ENCODE measurements at regions not wholly inside any gene's neighbourhood (a gene's known extent, or its start where the extent isn't known, plus 50 kb on each side); places are given as distances from the start of the nearest gene placed in this dataset.

DNA sequence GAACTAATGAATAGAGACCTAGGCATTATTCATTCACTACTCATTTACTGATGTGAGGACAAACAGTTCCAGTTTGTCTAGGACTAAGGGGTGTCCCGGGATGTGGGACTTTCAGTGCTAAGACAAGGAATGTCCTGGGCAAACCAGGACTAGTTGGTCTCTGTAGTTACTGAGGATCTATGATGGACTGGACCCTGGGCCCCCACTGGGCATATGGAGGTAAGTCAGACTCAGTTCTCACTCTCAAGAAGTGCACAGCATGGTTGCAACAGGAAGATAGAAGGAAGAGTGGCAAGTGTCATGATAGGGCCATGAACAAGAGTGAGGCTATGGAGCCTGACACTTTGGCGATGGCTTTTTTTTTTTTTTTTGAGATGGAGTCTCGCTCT, 128.2 kb downstream of the MYCN start:
- ATAC-seq = no peak
- TF ChIP-seq SNAI2 (CRISPR knock-in tag; IDR thresholded peaks at IDR 0.05) (no peak), ARNTL (CRISPR knock-in tag; IDR thresholded peaks at IDR 0.05; ENCODE audit: borderline replicate concordance, low read depth) (no peak), BACH2 (CRISPR knock-in tag; IDR thresholded peaks at IDR 0.05; ENCODE audit: borderline replicate concordance) (no peak), TCF4 (CRISPR knock-in tag; IDR thresholded peaks at IDR 0.05; ENCODE audit: borderline replicate concordance) (no peak), GLIS3 (CRISPR knock-in tag; IDR thresholded peaks at IDR 0.05) (no peak)
- TF ChIP-seq, protein P1, sequence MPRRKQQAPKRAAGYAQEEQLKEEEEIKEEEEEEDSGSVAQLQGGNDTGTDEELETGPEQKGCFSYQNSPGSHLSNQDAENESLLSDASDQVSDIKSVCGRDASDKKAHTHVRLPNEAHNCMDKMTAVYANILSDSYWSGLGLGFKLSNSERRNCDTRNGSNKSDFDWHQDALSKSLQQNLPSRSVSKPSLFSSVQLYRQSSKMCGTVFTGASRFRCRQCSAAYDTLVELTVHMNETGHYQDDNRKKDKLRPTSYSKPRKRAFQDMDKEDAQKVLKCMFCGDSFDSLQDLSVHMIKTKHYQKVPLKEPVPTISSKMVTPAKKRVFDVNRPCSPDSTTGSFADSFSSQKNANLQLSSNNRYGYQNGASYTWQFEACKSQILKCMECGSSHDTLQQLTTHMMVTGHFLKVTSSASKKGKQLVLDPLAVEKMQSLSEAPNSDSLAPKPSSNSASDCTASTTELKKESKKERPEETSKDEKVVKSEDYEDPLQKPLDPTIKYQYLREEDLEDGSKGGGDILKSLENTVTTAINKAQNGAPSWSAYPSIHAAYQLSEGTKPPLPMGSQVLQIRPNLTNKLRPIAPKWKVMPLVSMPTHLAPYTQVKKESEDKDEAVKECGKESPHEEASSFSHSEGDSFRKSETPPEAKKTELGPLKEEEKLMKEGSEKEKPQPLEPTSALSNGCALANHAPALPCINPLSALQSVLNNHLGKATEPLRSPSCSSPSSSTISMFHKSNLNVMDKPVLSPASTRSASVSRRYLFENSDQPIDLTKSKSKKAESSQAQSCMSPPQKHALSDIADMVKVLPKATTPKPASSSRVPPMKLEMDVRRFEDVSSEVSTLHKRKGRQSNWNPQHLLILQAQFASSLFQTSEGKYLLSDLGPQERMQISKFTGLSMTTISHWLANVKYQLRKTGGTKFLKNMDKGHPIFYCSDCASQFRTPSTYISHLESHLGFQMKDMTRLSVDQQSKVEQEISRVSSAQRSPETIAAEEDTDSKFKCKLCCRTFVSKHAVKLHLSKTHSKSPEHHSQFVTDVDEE (CRISPR knock-in tag; IDR thresholded peaks at IDR 0.05) = no peak
- TF ChIP-seq, protein P2, sequence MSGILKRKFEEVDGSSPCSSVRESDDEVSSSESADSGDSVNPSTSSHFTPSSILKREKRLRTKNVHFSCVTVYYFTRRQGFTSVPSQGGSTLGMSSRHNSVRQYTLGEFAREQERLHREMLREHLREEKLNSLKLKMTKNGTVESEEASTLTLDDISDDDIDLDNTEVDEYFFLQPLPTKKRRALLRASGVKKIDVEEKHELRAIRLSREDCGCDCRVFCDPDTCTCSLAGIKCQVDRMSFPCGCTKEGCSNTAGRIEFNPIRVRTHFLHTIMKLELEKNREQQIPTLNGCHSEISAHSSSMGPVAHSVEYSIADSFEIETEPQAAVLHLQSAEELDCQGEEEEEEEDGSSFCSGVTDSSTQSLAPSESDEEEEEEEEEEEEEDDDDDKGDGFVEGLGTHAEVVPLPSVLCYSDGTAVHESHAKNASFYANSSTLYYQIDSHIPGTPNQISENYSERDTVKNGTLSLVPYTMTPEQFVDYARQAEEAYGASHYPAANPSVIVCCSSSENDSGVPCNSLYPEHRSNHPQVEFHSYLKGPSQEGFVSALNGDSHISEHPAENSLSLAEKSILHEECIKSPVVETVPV (CRISPR knock-in tag; IDR thresholded peaks at IDR 0.05) = no peak
- TF ChIP-seq, protein P3, sequence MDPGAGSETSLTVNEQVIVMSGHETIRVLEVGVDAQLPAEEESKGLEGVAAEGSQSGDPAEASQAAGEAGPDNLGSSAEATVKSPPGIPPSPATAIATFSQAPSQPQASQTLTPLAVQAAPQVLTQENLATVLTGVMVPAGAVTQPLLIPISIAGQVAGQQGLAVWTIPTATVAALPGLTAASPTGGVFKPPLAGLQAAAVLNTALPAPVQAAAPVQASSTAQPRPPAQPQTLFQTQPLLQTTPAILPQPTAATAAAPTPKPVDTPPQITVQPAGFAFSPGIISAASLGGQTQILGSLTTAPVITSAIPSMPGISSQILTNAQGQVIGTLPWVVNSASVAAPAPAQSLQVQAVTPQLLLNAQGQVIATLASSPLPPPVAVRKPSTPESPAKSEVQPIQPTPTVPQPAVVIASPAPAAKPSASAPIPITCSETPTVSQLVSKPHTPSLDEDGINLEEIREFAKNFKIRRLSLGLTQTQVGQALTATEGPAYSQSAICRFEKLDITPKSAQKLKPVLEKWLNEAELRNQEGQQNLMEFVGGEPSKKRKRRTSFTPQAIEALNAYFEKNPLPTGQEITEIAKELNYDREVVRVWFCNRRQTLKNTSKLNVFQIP (CRISPR knock-in tag; IDR thresholded peaks at IDR 0.05; ENCODE audit: borderline replicate concordance, low read depth) = no peak
- TF ChIP-seq, protein P4, sequence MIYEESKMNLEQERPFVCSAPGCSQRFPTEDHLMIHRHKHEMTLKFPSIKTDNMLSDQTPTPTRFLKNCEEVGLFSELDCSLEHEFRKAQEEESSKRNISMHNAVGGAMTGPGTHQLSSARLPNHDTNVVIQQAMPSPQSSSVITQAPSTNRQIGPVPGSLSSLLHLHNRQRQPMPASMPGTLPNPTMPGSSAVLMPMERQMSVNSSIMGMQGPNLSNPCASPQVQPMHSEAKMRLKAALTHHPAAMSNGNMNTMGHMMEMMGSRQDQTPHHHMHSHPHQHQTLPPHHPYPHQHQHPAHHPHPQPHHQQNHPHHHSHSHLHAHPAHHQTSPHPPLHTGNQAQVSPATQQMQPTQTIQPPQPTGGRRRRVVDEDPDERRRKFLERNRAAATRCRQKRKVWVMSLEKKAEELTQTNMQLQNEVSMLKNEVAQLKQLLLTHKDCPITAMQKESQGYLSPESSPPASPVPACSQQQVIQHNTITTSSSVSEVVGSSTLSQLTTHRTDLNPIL (CRISPR knock-in tag; IDR thresholded peaks at IDR 0.05; ENCODE audit: low read depth) = no peak

DNA sequence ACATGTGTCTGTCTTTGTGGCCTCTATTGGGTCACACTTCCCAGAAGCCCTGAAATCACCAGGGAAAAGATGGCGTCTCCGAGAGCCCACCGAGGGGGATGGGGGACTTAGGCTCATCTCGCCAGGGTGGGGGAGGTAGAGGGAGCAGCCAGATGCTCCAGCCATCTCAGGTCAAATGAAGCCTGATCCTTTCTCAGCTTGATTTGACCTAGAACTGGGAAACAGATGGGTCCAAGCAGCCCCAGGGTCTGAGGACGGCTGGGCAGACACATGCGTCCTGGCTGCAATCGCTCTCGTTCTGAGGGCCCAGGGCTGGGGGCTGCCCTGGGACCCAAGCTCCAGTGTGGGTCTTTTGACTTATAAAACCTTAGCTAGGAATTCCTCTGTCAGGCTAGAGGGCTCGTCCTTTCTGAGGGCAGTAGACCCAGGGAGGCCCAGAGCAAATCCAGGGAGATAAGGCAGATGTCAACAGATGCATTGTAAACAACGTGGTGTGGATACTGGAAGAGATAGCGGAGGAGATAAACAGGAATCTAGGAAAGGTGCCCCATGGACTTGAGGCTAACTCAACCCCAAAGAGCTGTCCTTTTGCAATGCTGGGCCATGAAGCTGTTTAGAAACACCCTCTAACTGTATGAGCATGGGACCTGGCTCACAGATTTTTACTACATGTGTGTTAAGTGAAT, 127.7 kb downstream of the MYCN start:
- no peak for ATAC-seq
- TF ChIP-seq SNAI2 (CRISPR knock-in tag; IDR thresholded peaks at IDR 0.05) (no peak), ESRRG (CRISPR knock-in tag; IDR thresholded peaks at IDR 0.05) (no peak), PPARA (CRISPR knock-in tag; IDR thresholded peaks at IDR 0.05; ENCODE audit: borderline replicate concordance) (no peak), CSDC2 (CRISPR knock-in tag; IDR thresholded peaks at IDR 0.05) (no peak), ZFP30 (CRISPR knock-in tag; IDR thresholded peaks at IDR 0.05) (no peak), ZFP3 (CRISPR knock-in tag; IDR thresholded peaks at IDR 0.05) (no peak), ZNF565 (CRISPR knock-in tag; conservative IDR thresholded peaks at IDR 0.05; ENCODE audit: low read depth) (no peak)
- TF ChIP-seq, protein P4 (CRISPR knock-in tag; IDR thresholded peaks at IDR 0.05; ENCODE audit: low read depth) = no peak

DNA sequence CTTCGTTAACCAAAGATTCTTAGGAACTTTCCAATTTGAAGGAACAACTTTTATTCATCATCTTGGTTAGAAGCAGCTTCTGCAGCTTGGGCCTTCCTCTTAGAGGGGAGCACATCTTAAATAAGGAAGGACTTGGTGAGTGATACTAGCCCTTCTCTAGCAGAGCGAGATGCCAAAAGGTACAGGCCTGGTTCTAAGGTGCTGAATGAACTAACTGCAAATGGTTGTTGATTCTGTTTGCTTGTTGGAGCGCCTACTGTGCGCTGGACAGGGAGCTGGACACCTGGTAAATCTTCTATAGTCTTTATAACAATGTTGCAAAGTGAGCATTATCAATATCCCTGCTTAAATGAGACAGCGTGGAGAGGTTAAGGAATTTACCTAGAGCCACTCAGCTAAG, 127.1 kb downstream of the MYCN start:
- ATAC-seq = no peak
- TF ChIP-seq OSR1 (CRISPR knock-in tag; IDR thresholded peaks at IDR 0.05) (no peak), BACH2 (CRISPR knock-in tag; IDR thresholded peaks at IDR 0.05; ENCODE audit: borderline replicate concordance) (no peak), PPARA (CRISPR knock-in tag; IDR thresholded peaks at IDR 0.05; ENCODE audit: borderline replicate concordance) (no peak), ZNF8 (CRISPR knock-in tag; IDR thresholded peaks at IDR 0.05) (no peak), GLIS3 (CRISPR knock-in tag; IDR thresholded peaks at IDR 0.05) (no peak), SNAI2 (CRISPR knock-in tag; IDR thresholded peaks at IDR 0.05) (no peak), ISL1 (CRISPR knock-in tag; IDR thresholded peaks at IDR 0.05) (no peak), ESRRG (CRISPR knock-in tag; IDR thresholded peaks at IDR 0.05) (no peak), ARNTL (CRISPR knock-in tag; IDR thresholded peaks at IDR 0.05; ENCODE audit: borderline replicate concordance, low read depth) (no peak)
- TF ChIP-seq, protein P1 (CRISPR knock-in tag; IDR thresholded peaks at IDR 0.05) = no peak
- TF ChIP-seq, protein P4 (CRISPR knock-in tag; IDR thresholded peaks at IDR 0.05; ENCODE audit: low read depth) = no peak
- TF ChIP-seq, protein P2 (CRISPR knock-in tag; IDR thresholded peaks at IDR 0.05) = no peak
